Hepatocyte (in vitro differentiated cells): ENCODE measurements at regions not wholly inside any gene's neighbourhood (a gene's known extent, or its start where the extent isn't known, plus 50 kb on each side); places are given as distances from the start of the nearest gene placed in this dataset.

Experiments
- EZH2phosphoT487 ChIP-seq: fragments of 200-600 bp; sonication (generic); IDR thresholded peaks from one replicate; pipeline ENCODE4 v1.6.1; 2018; ENCODE audit warnings: antibody characterized with exemption, mild to moderate bottlenecking, low read depth, moderate library complexity; ENCODE audit not compliant: unreplicated experiment, severe bottlenecking
- TF ChIP-seq, protein P1 (sequence below): fragments of 200-600 bp; sonication (generic); IDR thresholded peaks from 2 replicates; pipeline ENCODE4 v1.5.1; 2016; ENCODE audit warnings: antibody characterized with exemption, mild to moderate bottlenecking; ENCODE audit not compliant: poor library complexity

DNA sequence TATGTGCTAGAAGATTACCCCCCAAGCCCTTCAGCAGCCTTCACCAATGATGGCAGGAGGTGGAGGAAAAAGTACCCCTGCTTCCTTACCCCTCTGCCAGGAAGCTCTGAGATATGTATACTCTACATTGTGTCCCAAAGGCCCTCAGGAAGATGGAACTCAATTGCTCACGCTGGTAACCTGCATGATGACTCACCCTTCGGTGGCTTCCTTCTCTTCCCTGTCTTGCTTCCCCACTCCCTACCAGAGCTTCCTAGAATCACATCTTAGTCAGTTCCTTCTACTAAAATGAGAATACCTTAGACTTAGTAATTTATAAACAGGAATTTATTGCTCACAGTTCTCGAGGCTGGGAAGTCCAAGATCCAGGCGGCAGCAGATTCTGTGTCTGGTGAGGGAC, 405.6 kb downstream of the TYW1 start:
- TF ChIP-seq, protein P1, sequence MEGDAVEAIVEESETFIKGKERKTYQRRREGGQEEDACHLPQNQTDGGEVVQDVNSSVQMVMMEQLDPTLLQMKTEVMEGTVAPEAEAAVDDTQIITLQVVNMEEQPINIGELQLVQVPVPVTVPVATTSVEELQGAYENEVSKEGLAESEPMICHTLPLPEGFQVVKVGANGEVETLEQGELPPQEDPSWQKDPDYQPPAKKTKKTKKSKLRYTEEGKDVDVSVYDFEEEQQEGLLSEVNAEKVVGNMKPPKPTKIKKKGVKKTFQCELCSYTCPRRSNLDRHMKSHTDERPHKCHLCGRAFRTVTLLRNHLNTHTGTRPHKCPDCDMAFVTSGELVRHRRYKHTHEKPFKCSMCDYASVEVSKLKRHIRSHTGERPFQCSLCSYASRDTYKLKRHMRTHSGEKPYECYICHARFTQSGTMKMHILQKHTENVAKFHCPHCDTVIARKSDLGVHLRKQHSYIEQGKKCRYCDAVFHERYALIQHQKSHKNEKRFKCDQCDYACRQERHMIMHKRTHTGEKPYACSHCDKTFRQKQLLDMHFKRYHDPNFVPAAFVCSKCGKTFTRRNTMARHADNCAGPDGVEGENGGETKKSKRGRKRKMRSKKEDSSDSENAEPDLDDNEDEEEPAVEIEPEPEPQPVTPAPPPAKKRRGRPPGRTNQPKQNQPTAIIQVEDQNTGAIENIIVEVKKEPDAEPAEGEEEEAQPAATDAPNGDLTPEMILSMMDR, result no peak
- TF ChIP-seq EZH2phosphoT487, result no peak
